GM12865 (cell line): ENCODE measurements at regions not wholly inside any gene's neighbourhood (a gene's known extent, or its start where the extent isn't known, plus 50 kb on each side); places are given as distances from the start of the nearest gene placed in this dataset.

Source experiments
- DNase-seq: peaks from one replicate; pipeline ENCODE4 v3.0.0; 2010; ENCODE audit warnings: low read depth
- H3K4me3 ChIP-seq: 2 replicates; pipeline ENCODE4 v1.5.1; 2011; ENCODE audit warnings: mild to moderate bottlenecking, low read depth, low read length, control low read depth
- TF ChIP-seq, protein P1 (sequence below): IDR thresholded peaks from 2 replicates; pipeline ENCODE4 v1.5.1; 2011; ENCODE audit warnings: low read length, control low read depth, low read depth, inconsistent platforms; ENCODE audit not compliant: insufficient read depth; ENCODE audit errors: missing control alignments

DNA sequence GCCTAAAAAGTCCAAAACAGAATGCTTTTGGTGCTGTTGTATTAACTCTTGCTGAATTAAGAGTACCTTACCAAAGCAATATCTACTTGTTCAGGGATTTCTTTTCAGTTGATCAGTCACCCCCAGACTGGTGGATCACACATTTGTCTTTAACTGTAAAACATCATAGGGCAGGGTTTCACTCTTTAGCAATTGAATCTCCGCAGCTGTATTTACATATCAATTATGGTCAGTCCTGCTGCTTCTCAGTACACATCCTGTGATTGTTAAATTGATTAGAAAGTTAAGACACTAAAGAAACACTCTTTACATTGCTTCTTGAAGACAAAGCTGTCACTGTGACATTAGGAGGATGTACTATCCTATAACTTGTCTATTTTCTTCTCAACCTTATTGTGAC is 277.1 kb upstream of the ADGRL3 start:
- no peak for DNase-seq
- H3K4me3 ChIP-seq: no peak overlapping the region
- TF ChIP-seq, protein P1, sequence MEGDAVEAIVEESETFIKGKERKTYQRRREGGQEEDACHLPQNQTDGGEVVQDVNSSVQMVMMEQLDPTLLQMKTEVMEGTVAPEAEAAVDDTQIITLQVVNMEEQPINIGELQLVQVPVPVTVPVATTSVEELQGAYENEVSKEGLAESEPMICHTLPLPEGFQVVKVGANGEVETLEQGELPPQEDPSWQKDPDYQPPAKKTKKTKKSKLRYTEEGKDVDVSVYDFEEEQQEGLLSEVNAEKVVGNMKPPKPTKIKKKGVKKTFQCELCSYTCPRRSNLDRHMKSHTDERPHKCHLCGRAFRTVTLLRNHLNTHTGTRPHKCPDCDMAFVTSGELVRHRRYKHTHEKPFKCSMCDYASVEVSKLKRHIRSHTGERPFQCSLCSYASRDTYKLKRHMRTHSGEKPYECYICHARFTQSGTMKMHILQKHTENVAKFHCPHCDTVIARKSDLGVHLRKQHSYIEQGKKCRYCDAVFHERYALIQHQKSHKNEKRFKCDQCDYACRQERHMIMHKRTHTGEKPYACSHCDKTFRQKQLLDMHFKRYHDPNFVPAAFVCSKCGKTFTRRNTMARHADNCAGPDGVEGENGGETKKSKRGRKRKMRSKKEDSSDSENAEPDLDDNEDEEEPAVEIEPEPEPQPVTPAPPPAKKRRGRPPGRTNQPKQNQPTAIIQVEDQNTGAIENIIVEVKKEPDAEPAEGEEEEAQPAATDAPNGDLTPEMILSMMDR: no peak

DNA sequence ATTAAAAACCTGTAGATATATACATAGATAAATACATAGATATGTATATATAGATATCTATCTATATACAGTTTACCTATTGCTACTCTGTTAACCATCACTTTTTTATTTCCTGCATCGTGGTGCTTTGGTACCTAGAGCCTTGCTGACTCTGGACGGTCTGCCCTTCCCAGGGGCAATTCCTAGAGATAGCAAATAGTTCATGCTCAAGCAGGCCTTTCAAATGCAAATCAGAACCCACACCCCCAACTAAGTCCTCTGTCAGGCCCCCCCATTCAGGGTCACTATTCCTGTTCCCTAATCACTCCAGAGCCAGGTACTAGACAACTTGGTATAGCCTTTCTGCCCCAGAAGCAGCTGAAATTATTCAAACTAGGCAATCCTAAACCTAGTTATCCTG is 273.5 kb upstream of the ADGRL3 start:
- DNase-seq: no peak
- H3K4me3 ChIP-seq: no peak overlapping the region
- TF ChIP-seq, protein P1: no peak

DNA sequence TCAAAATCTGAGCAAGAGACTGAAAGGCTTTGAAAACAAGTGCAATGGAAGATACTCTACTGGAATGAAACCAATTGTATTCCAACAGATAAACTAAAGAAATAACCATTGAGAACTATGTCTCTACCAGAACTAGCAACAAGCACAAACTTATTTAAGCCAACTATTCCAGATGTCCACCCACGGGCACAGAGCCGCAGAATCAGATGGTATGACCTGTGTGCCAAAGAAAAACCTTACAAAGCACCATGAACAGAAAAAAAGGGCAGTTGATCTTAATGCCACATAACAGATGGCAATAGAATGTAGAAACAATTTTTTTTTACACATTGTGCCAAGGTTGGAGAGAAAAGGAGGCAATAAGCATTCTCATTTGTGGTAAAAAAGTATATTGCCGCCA is 269.3 kb upstream of the ADGRL3 start:
- no peak for DNase-seq
- TF ChIP-seq, protein P1: no peak
- no peak overlapping the region for H3K4me3 ChIP-seq

DNA sequence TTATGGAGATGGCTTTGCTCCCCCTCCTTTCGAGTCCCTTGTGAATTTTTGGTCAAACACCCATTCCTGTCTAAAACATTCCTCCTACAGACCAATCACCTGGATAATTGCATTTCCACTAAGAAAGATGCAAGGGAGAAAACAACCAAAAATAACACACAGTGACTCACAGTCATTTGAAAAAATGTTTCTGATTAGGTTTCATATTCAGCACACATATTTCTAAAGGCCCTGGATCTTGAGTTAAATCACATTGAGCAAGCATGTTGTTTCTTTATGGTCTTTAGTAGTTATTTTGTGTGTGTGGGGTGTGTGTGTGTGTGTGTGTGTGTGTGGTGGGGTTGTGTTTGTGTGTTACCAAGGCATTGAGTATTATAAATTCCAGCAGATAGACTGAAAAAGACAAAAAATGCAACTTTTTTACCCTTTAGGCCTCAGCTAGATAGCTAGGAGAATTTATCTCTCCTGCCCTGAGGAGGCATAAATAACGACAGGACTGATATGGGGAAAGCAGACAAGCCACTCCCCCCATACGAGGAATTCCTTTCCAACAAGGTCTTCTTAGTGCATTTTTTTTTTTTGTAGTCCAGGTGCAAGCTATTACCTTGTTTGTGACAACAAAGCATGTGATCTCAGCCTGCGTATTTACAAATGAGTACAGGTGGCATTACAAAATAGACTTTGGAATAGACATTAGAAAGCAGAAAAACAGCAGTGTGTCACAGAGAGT is 265.4 kb upstream of the ADGRL3 start:
- no peak overlapping the region for H3K4me3 ChIP-seq
- no peak for DNase-seq
- TF ChIP-seq, protein P1: no peak

DNA sequence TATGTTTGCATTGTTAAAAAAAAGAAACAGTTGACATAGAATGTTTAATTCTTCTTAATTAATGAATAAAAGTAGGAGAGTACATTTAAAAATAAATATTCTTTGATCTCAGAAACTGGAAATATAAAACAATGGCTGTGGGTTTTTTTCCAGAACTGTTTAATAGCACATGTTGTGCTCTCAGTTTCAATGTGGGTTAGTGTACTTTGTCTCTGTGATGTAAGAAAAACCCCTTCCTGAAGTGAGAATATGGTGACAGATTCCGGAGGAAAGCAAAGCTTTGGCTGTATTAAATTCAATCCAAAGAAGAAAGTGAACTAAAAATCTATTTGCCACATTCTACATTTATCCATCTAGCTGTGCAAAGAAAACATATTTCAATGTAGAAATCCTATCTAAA is 261.9 kb upstream of the ADGRL3 start:
- TF ChIP-seq, protein P1: no peak
- no peak overlapping the region for H3K4me3 ChIP-seq
- no peak for DNase-seq

DNA sequence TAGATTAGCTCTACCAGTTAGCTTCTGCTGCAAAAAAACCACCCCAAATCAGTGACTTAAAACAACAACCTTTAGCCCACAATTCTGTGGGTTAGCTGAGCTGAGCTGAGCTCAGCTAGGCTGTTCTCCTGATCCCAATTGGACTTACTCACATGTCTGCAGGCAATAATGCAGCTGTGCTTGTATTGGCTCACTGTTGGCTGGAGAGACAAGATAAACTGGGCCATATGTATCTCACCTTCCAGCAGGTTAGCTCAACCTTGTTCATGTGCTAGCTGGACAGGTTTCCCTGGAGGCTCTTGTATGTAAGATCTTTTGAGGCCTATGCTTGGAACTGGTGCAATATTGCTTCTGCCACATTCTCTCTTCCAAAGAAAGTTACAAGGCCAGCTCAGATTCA is 261.5 kb upstream of the ADGRL3 start:
- no peak overlapping the region for H3K4me3 ChIP-seq
- TF ChIP-seq, protein P1: no peak
- no peak for DNase-seq

DNA sequence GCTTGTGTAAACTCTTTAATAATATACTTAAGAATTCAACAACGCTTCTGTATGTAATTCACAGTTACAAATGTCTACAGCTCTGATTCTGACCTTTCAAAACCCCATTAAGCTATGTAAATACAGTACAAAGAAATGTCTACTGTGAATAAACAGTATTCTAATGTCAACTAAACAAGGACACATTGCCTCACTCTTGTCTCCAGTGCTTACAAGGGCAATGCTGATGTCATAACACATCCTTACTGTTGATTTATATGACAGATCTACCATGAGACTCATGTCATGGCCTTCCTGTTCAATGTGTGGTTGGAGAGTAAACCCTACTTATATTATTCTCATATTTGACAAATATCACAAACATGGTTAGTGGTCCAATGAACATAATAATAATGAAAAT is 256.1 kb upstream of the ADGRL3 start:
- TF ChIP-seq, protein P1: no peak
- no peak for DNase-seq
- H3K4me3 ChIP-seq: no peak overlapping the region
